ENCODE measurements at regions not wholly inside any gene's neighbourhood (a gene's known extent, or its start where the extent isn't known, plus 50 kb on each side); places are given as distances from the start of the nearest gene placed in this dataset.

GRCh38 chrX:93322110-93322509 is 351.3 kb downstream of the NAP1L3 start:
- TF ChIP-seq, protein P1, sequence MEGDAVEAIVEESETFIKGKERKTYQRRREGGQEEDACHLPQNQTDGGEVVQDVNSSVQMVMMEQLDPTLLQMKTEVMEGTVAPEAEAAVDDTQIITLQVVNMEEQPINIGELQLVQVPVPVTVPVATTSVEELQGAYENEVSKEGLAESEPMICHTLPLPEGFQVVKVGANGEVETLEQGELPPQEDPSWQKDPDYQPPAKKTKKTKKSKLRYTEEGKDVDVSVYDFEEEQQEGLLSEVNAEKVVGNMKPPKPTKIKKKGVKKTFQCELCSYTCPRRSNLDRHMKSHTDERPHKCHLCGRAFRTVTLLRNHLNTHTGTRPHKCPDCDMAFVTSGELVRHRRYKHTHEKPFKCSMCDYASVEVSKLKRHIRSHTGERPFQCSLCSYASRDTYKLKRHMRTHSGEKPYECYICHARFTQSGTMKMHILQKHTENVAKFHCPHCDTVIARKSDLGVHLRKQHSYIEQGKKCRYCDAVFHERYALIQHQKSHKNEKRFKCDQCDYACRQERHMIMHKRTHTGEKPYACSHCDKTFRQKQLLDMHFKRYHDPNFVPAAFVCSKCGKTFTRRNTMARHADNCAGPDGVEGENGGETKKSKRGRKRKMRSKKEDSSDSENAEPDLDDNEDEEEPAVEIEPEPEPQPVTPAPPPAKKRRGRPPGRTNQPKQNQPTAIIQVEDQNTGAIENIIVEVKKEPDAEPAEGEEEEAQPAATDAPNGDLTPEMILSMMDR (IDR thresholded peaks at IDR 0.05) = no peak
- TF ChIP-seq POLR2A (IDR thresholded peaks at IDR 0.05) = no peak

Data from ovary (tissue), 3 donors.